ENCODE measurements at regions not wholly inside any gene's neighbourhood (a gene's known extent, or its start where the extent isn't known, plus 50 kb on each side); places are given as distances from the start of the nearest gene placed in this dataset.

DNA sequence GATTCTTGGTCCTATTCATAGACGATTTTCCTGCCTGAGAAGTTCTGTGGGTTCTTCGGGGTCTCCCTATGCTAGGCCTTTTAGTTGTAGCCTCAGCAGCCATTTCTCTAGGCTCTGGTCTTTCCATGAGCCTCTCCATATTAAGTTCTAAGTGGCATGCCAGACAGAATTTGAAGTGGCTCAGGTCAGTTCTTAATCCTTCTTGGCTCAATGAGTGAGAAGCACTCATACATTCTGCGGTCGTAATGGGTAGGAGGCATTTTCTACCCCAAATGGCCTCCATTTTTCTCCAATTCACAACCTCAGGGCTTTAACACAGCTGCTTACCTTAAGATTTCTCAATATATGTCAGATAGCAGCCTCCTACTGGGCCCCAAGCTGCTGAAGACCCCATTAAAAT, 405.3 kb upstream of the GALNT5 start:
- no peak overlapping the region for H3K4me2 ChIP-seq (ENCODE audit: low read depth, low read length)
- ChIA-PET CTCF (ENCODE audit: low intra/inter-chr PET ratio, low total read pairs) (no interaction called here), POLR2A (no interaction called here)
- TF ChIP-seq CHD4 (IDR thresholded peaks at IDR 0.05; ENCODE audit: borderline replicate concordance, low read length) (no peak), SMARCC2 (IDR thresholded peaks at IDR 0.05) (no peak), CHCHD3 (CRISPR knock-in tag; IDR thresholded peaks at IDR 0.05) (no peak), NFE2 (CRISPR knock-in tag; IDR thresholded peaks at IDR 0.05) (no peak), ZNF230 (CRISPR knock-in tag; IDR thresholded peaks at IDR 0.05) (no peak)
- TF ChIP-seq, protein P1, sequence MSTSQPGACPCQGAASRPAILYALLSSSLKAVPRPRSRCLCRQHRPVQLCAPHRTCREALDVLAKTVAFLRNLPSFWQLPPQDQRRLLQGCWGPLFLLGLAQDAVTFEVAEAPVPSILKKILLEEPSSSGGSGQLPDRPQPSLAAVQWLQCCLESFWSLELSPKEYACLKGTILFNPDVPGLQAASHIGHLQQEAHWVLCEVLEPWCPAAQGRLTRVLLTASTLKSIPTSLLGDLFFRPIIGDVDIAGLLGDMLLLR (CRISPR knock-in tag; IDR thresholded peaks at IDR 0.05) = no peak
- TF ChIP-seq, protein P2, sequence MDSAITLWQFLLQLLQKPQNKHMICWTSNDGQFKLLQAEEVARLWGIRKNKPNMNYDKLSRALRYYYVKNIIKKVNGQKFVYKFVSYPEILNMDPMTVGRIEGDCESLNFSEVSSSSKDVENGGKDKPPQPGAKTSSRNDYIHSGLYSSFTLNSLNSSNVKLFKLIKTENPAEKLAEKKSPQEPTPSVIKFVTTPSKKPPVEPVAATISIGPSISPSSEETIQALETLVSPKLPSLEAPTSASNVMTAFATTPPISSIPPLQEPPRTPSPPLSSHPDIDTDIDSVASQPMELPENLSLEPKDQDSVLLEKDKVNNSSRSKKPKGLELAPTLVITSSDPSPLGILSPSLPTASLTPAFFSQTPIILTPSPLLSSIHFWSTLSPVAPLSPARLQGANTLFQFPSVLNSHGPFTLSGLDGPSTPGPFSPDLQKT (CRISPR knock-in tag; IDR thresholded peaks at IDR 0.05; ENCODE audit: borderline replicate concordance) = no peak
- TF ChIP-seq, protein P3, sequence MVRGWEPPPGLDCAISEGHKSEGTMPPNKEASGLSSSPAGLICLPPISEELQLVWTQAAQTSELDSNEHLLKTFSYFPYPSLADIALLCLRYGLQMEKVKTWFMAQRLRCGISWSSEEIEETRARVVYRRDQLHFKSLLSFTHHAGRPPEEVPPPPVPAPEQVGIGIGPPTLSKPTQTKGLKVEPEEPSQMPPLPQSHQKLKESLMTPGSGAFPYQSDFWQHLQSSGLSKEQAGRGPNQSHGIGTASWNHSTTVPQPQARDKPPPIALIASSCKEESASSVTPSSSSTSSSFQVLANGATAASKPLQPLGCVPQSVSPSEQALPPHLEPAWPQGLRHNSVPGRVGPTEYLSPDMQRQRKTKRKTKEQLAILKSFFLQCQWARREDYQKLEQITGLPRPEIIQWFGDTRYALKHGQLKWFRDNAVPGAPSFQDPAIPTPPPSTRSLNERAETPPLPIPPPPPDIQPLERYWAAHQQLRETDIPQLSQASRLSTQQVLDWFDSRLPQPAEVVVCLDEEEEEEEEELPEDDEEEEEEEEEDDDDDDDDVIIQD (CRISPR knock-in tag; IDR thresholded peaks at IDR 0.05; ENCODE audit: low read depth) = no peak
- TF ChIP-seq, protein P4, sequence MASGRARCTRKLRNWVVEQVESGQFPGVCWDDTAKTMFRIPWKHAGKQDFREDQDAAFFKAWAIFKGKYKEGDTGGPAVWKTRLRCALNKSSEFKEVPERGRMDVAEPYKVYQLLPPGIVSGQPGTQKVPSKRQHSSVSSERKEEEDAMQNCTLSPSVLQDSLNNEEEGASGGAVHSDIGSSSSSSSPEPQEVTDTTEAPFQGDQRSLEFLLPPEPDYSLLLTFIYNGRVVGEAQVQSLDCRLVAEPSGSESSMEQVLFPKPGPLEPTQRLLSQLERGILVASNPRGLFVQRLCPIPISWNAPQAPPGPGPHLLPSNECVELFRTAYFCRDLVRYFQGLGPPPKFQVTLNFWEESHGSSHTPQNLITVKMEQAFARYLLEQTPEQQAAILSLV (CRISPR knock-in tag; IDR thresholded peaks at IDR 0.05; ENCODE audit: borderline replicate concordance) = no peak
- no TSS peak for BruUV-seq (replicated peaks)
- H3K27me3 ChIP-seq (ENCODE audit: control insufficient read depth in 1 of 2, insufficient read depth in 2 of 2, low read length in 2 of 2) = no peaks in the 10 kb centered on the region
- H3K4me1 ChIP-seq (ENCODE audit: insufficient read depth, low read length) = no peaks in the 10 kb centered on the region
- 0% methylated on average over 4 of the region's 4 CpGs for WGBS (ENCODE audit: low lambda C conversion rate)
- in situ Hi-C loops (cut with HindIII; ENCODE audit: extremely low pct_ligation_motif_present, low pct_unique_long_range_greater_than_20kb) = no loop called here
- DNase-seq (ENCODE audit: low spot score) (no peak), FAIRE-seq (no peak), ATAC-seq (no peak)
- H3K79me2 ChIP-seq (ENCODE audit: insufficient read depth, low read length) = no peaks in the 10 kb centered on the region
- H3K9ac ChIP-seq (ENCODE audit: insufficient read depth, low read depth, low read length) = no peak overlapping the region
- no peaks in the 10 kb centered on the region for H3K9me3 ChIP-seq (ENCODE audit: low read length)
- intact Hi-C loops (cut with micrococcal nuclease; ENCODE audit: unreplicated experiment) = no loop called here
- H3K4me3 ChIP-seq (replicated peaks in 1 of 3; ENCODE audit: insufficient read depth in 1 of 3, low read depth in 2 of 3, low read length in 3 of 3) = no peak overlapping the region
- H3K36me3 ChIP-seq (replicated peaks in 1 of 2; ENCODE audit: control insufficient read depth in 1 of 2, insufficient read depth in 2 of 2, low read length in 2 of 2) = no peaks in the 10 kb centered on the region
- no peak overlapping the region for H2AFZ ChIP-seq (ENCODE audit: low read length)
- H3K27ac ChIP-seq (ENCODE audit: extremely low read length, insufficient read depth, low read length) = no peak overlapping the region
- no peaks in the 10 kb centered on the region for H4K20me1 ChIP-seq (ENCODE audit: insufficient read depth, low read length)

Measured in HepG2 (cell line).